ENCODE measurements at regions not wholly inside any gene's neighbourhood (a gene's known extent, or its start where the extent isn't known, plus 50 kb on each side); places are given as distances from the start of the nearest gene placed in this dataset.

- CTCF ChIA-PET, result no interaction called here
- Mint-ChIP-seq H3K4me1 (ENCODE audit: low read depth) (no peaks in the 10 kb centered on the region), H3K27me3 (ENCODE audit: low read depth) (no peaks in the 10 kb centered on the region), H3K9me3 (no peaks in the 10 kb centered on the region), H3K36me3 (ENCODE audit: low read depth) (no peaks in the 10 kb centered on the region), H3K4me3 (no peak overlapping the region), H3K27ac (no peak overlapping the region)
- intact Hi-C loops (cut with micrococcal nuclease), result no loop called here
- DNase-seq, result no peak
These were observed 169.9 kb downstream of the SNX10 start for GRCh38 chr7:26461518-26461917.

GRCh38 chr7:26466007-26466406, 174.3 kb downstream of the SNX10 start:
- H3K4me1 Mint-ChIP-seq (ENCODE audit: low read depth), result no peaks in the 10 kb centered on the region
- CTCF ChIA-PET, result no interaction called here
- H3K4me3 Mint-ChIP-seq, result no peak overlapping the region
- H3K27me3 Mint-ChIP-seq (ENCODE audit: low read depth), result peaks cover 2% of the 10 kb centered on the region
- H3K9me3 Mint-ChIP-seq, result no peaks in the 10 kb centered on the region
- H3K36me3 Mint-ChIP-seq (ENCODE audit: low read depth), result no peaks in the 10 kb centered on the region
- intact Hi-C loops (cut with micrococcal nuclease), result no loop called here
- no peak for DNase-seq
- no peak overlapping the region for H3K27ac Mint-ChIP-seq

DNA sequence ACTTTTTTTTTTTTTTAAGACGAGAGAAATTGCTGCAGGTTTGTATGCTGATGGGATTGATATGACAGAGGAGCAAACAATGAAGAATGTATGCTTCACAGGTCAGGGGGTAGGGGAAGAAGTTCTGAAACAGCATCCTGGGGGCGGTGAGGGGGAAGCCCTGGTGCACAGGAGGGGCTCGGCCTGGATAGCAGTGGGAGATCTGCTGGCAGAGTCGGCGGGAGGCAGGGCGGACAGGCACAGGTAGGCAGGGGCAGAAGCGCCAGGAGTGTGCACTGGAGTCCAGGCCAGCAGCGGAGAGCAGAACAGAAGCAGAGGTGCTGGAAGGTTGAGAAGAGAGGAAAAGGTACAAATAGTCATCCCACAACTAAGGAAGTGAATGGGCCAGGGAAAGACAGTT, 175.4 kb downstream of the SNX10 start:
- intact Hi-C loops (cut with micrococcal nuclease), result no loop called here
- Mint-ChIP-seq H3K4me1 (ENCODE audit: low read depth) (no peaks in the 10 kb centered on the region), H3K9me3 (no peaks in the 10 kb centered on the region), H3K27me3 (ENCODE audit: low read depth) (peaks cover 2% of the 10 kb centered on the region), H3K27ac (no peak overlapping the region), H3K36me3 (ENCODE audit: low read depth) (no peaks in the 10 kb centered on the region), H3K4me3 (no peak overlapping the region)
- CTCF ChIA-PET, result no interaction called here
- no peak for DNase-seq

DNA sequence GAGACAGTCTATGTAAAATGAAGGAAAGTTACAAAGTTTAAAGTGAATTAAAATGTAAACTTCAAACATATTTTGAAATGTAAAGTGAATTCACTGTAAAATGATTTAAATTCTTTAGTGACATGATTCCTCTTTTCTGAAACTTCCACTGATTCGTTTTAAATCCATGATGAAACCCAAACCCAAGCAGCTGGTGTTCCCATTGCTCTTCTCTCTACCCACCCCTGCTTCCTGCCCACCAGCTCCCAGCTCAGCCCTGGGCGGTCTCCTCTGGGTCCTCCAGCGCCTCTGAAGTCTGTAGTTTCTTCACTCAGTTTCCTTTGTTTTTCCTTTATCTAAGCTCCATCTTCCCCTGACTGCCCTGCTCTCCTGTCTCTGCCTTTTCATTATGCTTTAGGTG, 175.9 kb downstream of the SNX10 start:
- Mint-ChIP-seq H3K4me3 (no peak overlapping the region), H3K4me1 (ENCODE audit: low read depth) (no peaks in the 10 kb centered on the region), H3K9me3 (no peaks in the 10 kb centered on the region), H3K27me3 (ENCODE audit: low read depth) (peaks cover 2% of the 10 kb centered on the region), H3K27ac (no peak overlapping the region), H3K36me3 (ENCODE audit: low read depth) (no peaks in the 10 kb centered on the region)
- DNase-seq, result no peak
- CTCF ChIA-PET, result no interaction called here
- intact Hi-C loops (cut with micrococcal nuclease), result no loop called here

DNA sequence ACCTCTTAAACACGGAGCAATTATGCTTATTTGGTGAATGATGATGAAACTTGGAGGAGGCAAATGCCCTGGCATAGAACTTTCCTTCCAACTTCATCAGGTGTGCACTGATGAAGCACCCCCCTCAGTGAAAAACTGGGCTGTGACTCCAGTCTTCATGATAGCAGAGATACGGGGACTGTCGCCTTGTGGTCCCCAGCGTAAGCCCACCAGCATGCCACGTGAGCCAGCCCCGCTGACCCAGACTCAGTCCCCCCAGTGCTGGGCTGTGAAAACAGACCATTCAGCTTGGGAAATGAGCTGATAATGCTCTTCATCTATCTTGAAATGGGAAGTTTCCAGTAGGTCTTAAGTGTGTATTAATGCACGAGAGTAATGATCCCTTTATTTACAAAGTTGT, 177.0 kb downstream of the SNX10 start:
- CTCF ChIA-PET, result no interaction called here

GRCh38 chr7:26469188-26469587, 177.5 kb downstream of the SNX10 start:
- DNase-seq, result no peak
- Mint-ChIP-seq H3K27ac (no peak overlapping the region), H3K4me3 (no peak overlapping the region), H3K4me1 (ENCODE audit: low read depth) (no peaks in the 10 kb centered on the region), H3K9me3 (no peaks in the 10 kb centered on the region), H3K36me3 (ENCODE audit: low read depth) (no peaks in the 10 kb centered on the region), H3K27me3 (ENCODE audit: low read depth) (peaks cover 5% of the 10 kb centered on the region)
- intact Hi-C loops (cut with micrococcal nuclease), result no loop called here
- CTCF ChIA-PET, result no interaction called here

More for the DNA sequence above, 177.0 kb downstream of the SNX10 start:
- peaks cover 2% of the 10 kb centered on the region for H3K27me3 Mint-ChIP-seq (ENCODE audit: low read depth)
- intact Hi-C loops (cut with micrococcal nuclease), result no loop called here
- H3K4me3 Mint-ChIP-seq, result no peak overlapping the region
- H3K36me3 Mint-ChIP-seq (ENCODE audit: low read depth), result no peaks in the 10 kb centered on the region
- no peaks in the 10 kb centered on the region for H3K9me3 Mint-ChIP-seq
- no peaks in the 10 kb centered on the region for H3K4me1 Mint-ChIP-seq (ENCODE audit: low read depth)
- H3K27ac Mint-ChIP-seq, result no peak overlapping the region
- no peak for DNase-seq

DNA sequence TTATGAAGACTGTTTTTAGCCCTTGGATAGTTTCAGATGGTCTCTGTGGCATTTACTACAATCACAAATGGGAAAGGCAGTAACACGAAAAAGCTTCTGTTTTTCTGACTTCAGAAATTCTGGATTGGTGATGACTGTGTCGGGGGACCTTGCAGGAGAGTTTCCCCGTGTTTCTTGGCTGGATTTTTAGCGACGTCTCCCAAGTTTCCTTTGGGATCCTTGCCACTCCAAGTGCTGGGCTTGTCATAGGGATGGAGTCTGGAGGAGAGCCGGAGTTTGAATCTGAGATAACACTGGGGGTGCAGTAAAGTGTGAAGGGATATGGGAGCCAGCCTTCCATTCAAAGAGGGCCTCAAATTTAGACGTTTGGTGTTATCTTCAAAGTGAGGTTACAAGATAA, 179.0 kb downstream of the SNX10 start:
- H3K27me3 Mint-ChIP-seq (ENCODE audit: low read depth), result peaks cover 5% of the 10 kb centered on the region
- H3K4me3 Mint-ChIP-seq, result no peak overlapping the region
- H3K4me1 Mint-ChIP-seq (ENCODE audit: low read depth), result no peaks in the 10 kb centered on the region
- H3K36me3 Mint-ChIP-seq (ENCODE audit: low read depth), result no peaks in the 10 kb centered on the region
- no peak overlapping the region for H3K27ac Mint-ChIP-seq
- CTCF ChIA-PET, result no interaction called here
- no peak for DNase-seq
- intact Hi-C loops (cut with micrococcal nuclease), result no loop called here
- H3K9me3 Mint-ChIP-seq, result no peaks in the 10 kb centered on the region

- H3K27me3 Mint-ChIP-seq (ENCODE audit: low read depth), result peaks cover 5% of the 10 kb centered on the region
- DNase-seq, result no peak
- intact Hi-C loops (cut with micrococcal nuclease), result no loop called here
- no peak overlapping the region for H3K27ac Mint-ChIP-seq
- CTCF ChIA-PET, result no interaction called here
- H3K4me3 Mint-ChIP-seq, result no peak overlapping the region
- H3K36me3 Mint-ChIP-seq (ENCODE audit: low read depth), result no peaks in the 10 kb centered on the region
- no peaks in the 10 kb centered on the region for H3K4me1 Mint-ChIP-seq (ENCODE audit: low read depth)
- H3K9me3 Mint-ChIP-seq, result no peaks in the 10 kb centered on the region
These were observed 179.8 kb downstream of the SNX10 start for GRCh38 chr7:26471306-26472075.

- Mint-ChIP-seq H3K4me3 (no peak overlapping the region), H3K9me3 (no peaks in the 10 kb centered on the region), H3K4me1 (ENCODE audit: low read depth) (no peaks in the 10 kb centered on the region), H3K27ac (no peak overlapping the region), H3K36me3 (ENCODE audit: low read depth) (no peaks in the 10 kb centered on the region), H3K27me3 (ENCODE audit: low read depth) (peaks cover 5% of the 10 kb centered on the region)
- intact Hi-C loops (cut with micrococcal nuclease), result no loop called here
- DNase-seq, result no peak
- CTCF ChIA-PET, result no interaction called here
These were observed 181.3 kb downstream of the SNX10 start for GRCh38 chr7:26472971-26473370.

- Mint-ChIP-seq H3K27me3 (ENCODE audit: low read depth) (peaks cover 6% of the 10 kb centered on the region), H3K9me3 (no peaks in the 10 kb centered on the region), H3K36me3 (ENCODE audit: low read depth) (no peaks in the 10 kb centered on the region), H3K27ac (no peak overlapping the region), H3K4me1 (ENCODE audit: low read depth) (no peaks in the 10 kb centered on the region), H3K4me3 (no peak overlapping the region)
- no peak for DNase-seq
- intact Hi-C loops (cut with micrococcal nuclease), result no loop called here
- CTCF ChIA-PET, result no interaction called here
These were observed 184.6 kb downstream of the SNX10 start for GRCh38 chr7:26476271-26476670.

DNA sequence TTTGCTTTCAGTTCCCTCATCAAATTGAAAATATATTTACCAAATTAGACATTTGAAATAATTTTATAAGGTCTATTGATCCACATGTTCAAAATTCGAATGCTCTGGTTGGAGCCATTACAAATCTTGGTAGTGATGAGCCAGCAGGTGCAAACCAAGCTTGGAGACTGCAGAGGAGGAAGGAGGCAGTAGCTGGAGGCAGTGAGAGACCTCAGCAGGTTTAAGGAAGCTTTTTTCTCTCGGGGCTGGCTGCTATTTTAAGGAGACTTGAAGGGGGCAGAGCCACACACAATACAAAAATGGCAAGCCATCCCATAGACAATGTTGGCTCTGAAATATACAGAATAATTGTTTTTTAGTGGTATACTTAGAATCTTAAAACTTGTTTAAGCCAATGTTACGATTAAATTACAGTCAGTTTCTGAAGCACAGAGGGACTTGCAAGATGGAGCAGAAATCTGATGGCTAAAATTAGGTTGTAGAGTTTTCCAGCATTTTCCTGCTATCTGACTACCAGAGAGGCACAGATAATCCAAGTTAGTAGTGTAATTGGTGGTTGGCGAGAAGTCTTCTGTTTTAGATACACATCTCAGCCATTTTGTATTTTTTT, 185.8 kb downstream of the SNX10 start:
- no peaks in the 10 kb centered on the region for H3K4me1 Mint-ChIP-seq (ENCODE audit: low read depth)
- H3K4me3 Mint-ChIP-seq, result no peak overlapping the region
- intact Hi-C loops (cut with micrococcal nuclease), result no loop called here
- DNase-seq, result no peak
- H3K36me3 Mint-ChIP-seq (ENCODE audit: low read depth), result no peaks in the 10 kb centered on the region
- peaks cover 6% of the 10 kb centered on the region for H3K27me3 Mint-ChIP-seq (ENCODE audit: low read depth)
- H3K27ac Mint-ChIP-seq, result no peak overlapping the region
- no peaks in the 10 kb centered on the region for H3K9me3 Mint-ChIP-seq
- CTCF ChIA-PET, result no interaction called here

DNA sequence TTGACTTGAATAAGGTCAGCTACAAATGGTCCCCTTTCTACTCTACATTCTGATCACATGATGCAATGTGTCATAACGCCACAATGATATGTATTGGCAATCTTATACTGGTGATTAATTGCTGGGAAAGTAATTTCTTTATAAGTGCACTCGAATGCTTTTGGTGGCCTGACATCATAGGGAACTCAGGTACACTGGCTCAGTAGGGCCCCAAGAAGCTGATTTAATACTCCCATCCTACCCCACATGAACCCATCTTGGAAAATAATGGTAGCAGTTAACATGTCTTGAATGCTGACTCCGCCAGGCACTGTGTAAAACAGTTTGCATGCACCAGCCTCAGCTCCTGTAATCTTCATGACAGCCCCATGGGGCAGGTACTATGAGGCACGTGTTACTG, 186.9 kb downstream of the SNX10 start:
- intact Hi-C loops (cut with micrococcal nuclease), result no loop called here
- no peak for DNase-seq
- H3K27ac Mint-ChIP-seq, result no peak overlapping the region
- H3K27me3 Mint-ChIP-seq (ENCODE audit: low read depth), result peaks cover 6% of the 10 kb centered on the region
- no peaks in the 10 kb centered on the region for H3K36me3 Mint-ChIP-seq (ENCODE audit: low read depth)
- H3K4me3 Mint-ChIP-seq, result no peak overlapping the region
- H3K9me3 Mint-ChIP-seq, result no peaks in the 10 kb centered on the region
- no peaks in the 10 kb centered on the region for H3K4me1 Mint-ChIP-seq (ENCODE audit: low read depth)
- CTCF ChIA-PET, result interaction anchor here (1.0 to 1.2 kb wide), 4 partner anchors 83 to 215 kb away, joined by 3 to 5 read pairs (median 4); no protein-coding TSS in a partner anchor

GRCh38 chr7:26479581-26479980, 187.9 kb downstream of the SNX10 start:
- DNase-seq, result no peak
- no peak overlapping the region for H3K27ac Mint-ChIP-seq
- no peaks in the 10 kb centered on the region for H3K4me1 Mint-ChIP-seq (ENCODE audit: low read depth)
- CTCF ChIA-PET, result interaction anchor here (1.1 to 1.2 kb wide), 2 partner anchors 84 to 214 kb away, joined by 3 read pairs; no protein-coding TSS in a partner anchor
- H3K27me3 Mint-ChIP-seq (ENCODE audit: low read depth), result peaks cover 5% of the 10 kb centered on the region
- no peaks in the 10 kb centered on the region for H3K36me3 Mint-ChIP-seq (ENCODE audit: low read depth)
- intact Hi-C loops (cut with micrococcal nuclease), result no loop called here
- H3K4me3 Mint-ChIP-seq, result no peak overlapping the region
- no peaks in the 10 kb centered on the region for H3K9me3 Mint-ChIP-seq

Data from activated naive CD4-positive, alpha-beta T cell treated with anti-CD3 and anti-CD28 coated beads for 36 hours (primary cell).